KBM-7 (cell line): ENCODE measurements at regions not wholly inside any gene's neighbourhood (a gene's known extent, or its start where the extent isn't known, plus 50 kb on each side); places are given as distances from the start of the nearest gene placed in this dataset.
"Not testable (repeated sequence)": the region's sequence is repeated elsewhere in the genome, so short reads cannot be mapped to it uniquely, and the experiment has no call there.

Source experiments
- DNase-seq: peaks from one replicate; pipeline ENCODE4 v3.0.0-alpha.2; 2015
- in situ Hi-C: fragments of 300-500 bp; cut with MboI; formaldehyde crosslinking; loops from 2 replicates; pipeline ENCODE4 v1.14.3; 2020; ENCODE audit warnings: low sequenced_read_pairs, low pct_unique_long_range_greater_than_20kb, mixed read lengths

- DNase-seq, result no peak
- in situ Hi-C loops, result no loop called here
Observed at GRCh38 chrX:75873993-75874392, 88.9 kb upstream of the MAGEE2 start.

DNA sequence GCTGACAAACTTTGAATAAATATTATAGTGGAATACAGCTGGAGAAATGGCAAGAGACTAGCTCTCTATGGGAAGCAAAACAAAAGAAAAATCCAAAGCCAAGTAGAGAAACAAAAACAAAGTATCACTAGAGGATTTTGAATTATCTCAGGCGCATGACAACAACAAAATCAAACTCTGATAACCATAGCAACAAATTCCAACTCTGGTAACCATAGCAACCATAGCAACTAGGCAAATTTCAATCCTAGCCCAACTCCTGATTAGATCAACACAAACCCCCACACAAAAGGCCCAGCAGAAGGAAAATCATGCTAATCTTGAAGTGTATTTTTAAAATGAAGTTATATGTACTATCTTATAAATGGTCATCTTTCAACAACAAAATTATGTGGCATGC lies 98.4 kb upstream of the MAGEE2 start:
- in situ Hi-C loops, result no loop called here
- DNase-seq, result no peak

GRCh38 chrX:75887833-75888232 lies 102.8 kb upstream of the MAGEE2 start:
- DNase-seq, result no peak
- in situ Hi-C loops, result no loop called here

GRCh38 chrX:75892749-75893148 lies 107.7 kb upstream of the MAGEE2 start:
- in situ Hi-C loops, result no loop called here
- DNase-seq, result no peak

DNA sequence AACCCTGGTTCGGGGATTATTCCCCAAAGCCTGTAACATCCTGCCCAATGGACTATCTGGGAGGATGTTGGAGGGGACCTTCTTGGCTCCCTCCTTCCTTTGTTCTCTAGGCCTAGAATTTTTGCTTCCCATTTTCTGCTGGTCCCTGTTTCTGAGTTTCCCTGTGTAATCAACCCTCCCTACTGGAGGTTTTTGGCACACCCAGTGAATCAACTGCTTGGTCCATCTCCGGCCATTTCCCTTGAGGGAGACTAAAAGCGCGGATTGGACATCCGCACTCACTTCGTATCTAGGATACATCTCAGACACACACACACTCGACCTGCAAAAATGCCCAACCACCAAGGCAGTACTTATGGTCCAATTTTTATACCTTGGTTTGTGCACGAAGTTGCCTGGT lies 108.2 kb upstream of the MAGEE2 start:
- DNase-seq, result no peak
- in situ Hi-C loops, result no loop called here

DNA sequence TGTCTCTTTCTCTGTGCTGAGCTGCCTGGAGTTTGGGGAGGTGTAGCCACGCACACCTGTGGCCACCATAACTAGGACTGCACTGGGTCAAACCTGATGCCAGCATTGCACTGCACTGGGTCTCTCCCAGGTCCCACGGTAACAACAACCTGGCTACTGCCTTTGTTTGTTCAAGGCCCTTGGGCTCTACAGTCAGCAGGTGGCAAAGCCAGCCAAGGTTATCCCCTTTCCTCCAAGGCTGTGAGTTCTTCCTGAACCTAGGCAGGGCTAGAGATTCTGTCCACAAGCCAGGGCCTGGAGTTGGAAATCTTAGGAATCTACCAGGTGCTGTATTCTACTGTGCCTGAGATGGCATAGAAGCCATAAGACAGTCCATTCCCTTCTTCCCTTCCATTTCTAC lies 126.7 kb upstream of the MAGEE2 start:
- DNase-seq, result no peak
- in situ Hi-C loops, result no loop called here

DNA sequence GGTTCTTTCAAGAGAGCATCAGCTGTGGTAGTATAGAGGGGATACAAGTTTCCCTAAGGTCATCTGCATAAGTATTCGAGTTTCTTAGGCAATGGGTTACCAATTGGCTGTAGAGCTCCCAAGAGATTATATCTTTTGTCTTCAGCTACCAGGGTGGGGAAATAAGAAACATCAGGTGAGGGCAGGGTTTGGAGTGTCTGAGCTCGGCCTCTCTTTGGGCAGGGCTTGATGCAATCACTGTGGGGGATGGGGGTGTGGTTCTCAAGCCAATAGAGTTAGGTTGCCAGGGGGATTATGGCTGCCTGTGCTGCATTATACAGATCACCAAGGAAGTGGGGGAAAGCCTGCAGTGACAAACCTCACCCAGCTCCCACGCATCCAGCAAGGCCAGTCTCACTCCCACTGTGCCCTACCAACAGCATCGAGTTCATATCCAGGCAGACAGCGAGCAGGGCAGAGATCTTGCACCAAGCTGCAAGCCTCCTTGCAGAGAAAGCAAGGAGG lies 172.1 kb upstream of the MAGEE2 start:
- in situ Hi-C loops, result no loop called here

DNA sequence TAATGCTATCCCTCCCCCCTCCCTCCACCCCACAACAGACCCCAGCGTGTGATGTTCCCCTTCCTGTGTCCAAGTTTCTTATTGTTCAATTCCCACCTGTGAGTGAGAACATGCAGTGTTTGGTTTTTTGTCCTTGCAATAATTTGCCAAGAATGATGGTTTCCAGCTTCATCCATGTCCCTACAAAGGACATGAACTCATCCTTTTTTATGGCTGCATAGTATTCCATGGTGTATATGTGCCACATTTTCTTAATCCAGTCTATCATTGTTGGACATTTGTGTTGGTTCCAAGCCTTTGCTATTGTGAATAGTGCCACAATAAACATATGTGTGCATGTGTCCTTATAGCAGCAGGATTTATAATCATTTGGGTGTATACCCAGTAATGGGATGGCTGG lies 176.3 kb upstream of the MAGEE2 start:
- in situ Hi-C loops, DNase-seq: not testable (repeated sequence)

More for the DNA sequence above, 172.1 kb upstream of the MAGEE2 start:
- DNase-seq, result no peak

- no peak for DNase-seq
- in situ Hi-C loops, result no loop called here
Observed at GRCh38 chrX:75963774-75964173, 178.7 kb upstream of the MAGEE2 start.

DNA sequence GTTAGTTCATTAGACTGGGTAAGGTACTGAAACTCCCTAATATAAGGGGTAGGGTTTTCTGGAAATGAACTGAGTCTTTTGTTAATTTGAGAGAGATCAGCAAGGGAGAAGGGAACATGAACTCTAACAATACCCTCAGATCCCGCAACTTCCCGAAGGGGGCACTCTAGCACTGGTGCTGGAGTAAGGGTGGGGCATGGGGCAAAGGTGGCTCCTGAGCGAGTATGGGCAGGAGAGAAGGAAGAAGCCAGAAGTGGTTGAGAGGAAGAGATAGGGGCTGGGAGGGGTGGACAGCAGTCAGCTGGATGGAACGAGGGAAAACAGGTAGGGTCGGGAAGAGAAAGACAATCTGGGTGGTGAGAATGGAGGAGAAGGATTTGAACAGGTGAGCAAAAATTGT lies 183.2 kb upstream of the MAGEE2 start:
- in situ Hi-C loops, result no loop called here

DNA sequence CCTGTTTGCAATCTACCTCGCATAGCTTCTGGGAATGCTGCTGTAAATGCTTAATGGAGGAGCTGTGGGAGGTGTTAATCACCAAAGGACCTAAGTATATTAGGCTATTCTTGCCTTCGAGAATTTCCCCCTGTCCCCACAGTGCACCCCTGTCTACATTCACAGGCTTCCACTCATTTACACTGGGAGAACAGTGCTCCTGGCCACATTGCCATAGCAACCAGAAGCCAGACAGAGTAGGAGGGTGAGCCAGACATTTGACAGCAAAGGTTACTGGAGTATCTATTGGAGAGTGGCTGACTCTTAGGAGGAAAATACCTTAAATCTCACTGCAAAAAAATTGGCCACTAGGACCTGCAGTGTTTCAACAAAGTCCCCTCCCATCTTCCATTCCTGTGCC lies 185.9 kb upstream of the PBDC1 start:
- in situ Hi-C loops, result no loop called here
- DNase-seq, result no peak

More for the DNA sequence above, 183.2 kb upstream of the MAGEE2 start:
- no peak for DNase-seq

DNA sequence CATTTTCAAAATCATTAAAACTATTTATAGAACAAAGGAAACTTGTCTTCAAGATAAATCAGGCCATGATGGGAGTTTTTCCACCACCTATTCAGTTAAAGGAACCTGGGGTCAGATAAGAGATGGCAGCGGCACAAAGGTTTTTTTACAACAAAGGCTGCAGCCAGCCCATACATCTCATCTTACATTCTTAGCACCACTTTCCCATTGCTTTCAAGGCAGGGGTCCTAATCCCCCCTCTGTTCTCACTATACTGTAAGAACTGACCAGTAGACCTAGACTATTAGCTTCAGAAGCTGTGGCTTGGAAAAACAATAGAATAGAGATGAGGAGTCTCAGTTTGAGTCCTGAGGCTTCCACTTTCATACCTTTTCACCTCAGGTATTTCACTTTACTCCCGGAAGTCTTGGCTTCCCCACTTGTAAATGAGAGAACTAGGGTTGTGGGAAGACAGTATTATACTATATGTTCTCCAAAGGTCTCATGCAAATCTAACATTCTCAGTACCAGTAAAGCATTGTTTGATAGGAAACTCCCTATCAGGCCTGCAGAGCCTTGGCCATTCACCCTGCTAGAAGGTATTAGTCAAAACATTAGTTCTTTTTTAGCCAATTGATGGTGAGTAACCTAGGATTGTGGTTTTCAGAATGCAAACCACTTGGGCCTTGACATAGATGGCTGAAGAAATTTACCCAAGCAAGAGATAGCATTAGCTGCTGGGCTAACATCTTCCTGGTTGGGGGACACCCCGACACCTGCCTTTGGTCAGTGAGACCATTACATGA lies 182.9 kb upstream of the PBDC1 start:
- DNase-seq, result no peak
- in situ Hi-C loops, result no loop called here

- in situ Hi-C loops, result no loop called here
- DNase-seq, result no peak
Observed at GRCh38 chrX:75997692-75998091, 175.2 kb upstream of the PBDC1 start.

DNA sequence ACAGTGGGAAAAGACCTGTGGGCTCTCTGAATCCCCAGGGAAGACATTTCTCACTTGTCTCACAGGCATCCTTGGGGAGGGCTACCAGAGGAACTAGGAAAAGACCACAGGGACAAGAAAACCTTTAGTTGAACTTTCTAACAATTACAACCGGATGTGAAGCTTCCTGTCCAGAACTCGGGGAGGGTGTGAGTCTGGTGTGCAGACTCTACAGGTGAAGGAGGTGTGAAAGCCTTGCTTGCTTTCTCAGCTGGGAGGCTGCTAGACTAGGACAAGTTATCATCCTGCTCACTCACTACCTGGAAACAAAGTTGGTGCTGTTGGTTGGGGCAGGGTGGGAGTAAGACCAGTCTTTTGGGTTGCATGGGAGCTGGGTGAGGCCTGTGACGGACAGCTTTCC lies 158.5 kb upstream of the PBDC1 start:
- no peak for DNase-seq
- in situ Hi-C loops, result no loop called here

- in situ Hi-C loops, result no loop called here
- no peak for DNase-seq
Observed at GRCh38 chrX:76026292-76026691, 146.6 kb upstream of the PBDC1 start.

GRCh38 chrX:76026751-76027150 lies 146.1 kb upstream of the PBDC1 start:
- DNase-seq, result no peak
- in situ Hi-C loops, result no loop called here

GRCh38 chrX:76029385-76029784 lies 143.5 kb upstream of the PBDC1 start:
- in situ Hi-C loops, result no loop called here
- DNase-seq, result no peak

- in situ Hi-C loops, result no loop called here
- peak; percentile 57 for DNase-seq
Observed at GRCh38 chrX:76064825-76065224, 108.0 kb upstream of the PBDC1 start.

DNA sequence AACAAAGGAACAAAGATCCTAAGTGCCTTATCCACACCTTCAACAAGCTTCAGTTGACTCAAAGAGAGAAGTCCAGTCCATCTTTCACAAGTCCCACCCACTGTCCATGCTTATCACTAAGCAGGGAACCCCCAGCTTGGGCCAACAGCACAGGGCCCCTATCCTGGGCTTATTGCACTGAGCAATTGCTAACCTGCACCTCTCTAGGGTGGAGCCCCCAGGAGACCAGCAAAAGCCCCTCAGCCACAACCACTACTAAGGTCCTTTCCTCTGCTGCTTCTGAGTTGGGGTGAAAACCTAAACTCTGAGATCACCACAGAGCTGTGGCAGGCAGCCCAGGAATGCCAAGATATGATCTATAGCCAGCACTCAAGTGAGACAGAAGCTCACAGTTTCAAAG lies 96.7 kb upstream of the PBDC1 start:
- in situ Hi-C loops, result no loop called here
- no peak for DNase-seq

DNA sequence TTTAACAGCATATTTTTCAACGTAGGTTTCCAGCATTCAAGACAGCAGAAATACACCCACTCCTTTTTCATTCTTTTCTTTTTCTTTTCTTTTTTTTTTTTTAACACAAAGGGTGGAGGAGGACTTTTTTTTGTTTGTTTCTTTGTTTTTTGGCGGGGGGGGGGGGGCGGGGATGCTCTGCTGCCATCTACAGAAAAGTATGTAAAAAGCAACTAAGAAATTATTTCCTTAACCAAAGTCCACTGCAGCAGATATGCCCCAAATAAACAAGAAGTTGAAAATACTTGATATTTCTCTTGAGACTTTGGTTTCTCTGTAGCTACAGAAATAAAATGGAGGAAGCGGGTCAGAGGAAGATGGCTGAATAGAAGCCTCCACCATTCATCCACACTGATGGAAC lies 63.2 kb upstream of the PBDC1 start:
- in situ Hi-C loops, result no loop called here
- DNase-seq, result no peak
